Left ventricle myocardium inferior (tissue), 1 donor: ENCODE measurements at regions not wholly inside any gene's neighbourhood (a gene's known extent, or its start where the extent isn't known, plus 50 kb on each side); places are given as distances from the start of the nearest gene placed in this dataset.

ENCODE experiments used
- DNase-seq: peaks from one replicate; pipeline ENCODE4 v3.0.0-alpha.2; 2020
- H3K27ac ChIP-seq: fragments of 200-600 bp; replicated peaks from 2 replicates; pipeline ENCODE4 v1.8.0; 2021
- H3K27me3 ChIP-seq: fragments of 200-600 bp; 2 replicates; pipeline ENCODE4 v1.8.0; 2021; ENCODE audit warnings: low read depth
- H3K36me3 ChIP-seq: fragments of 200-600 bp; 2 replicates; pipeline ENCODE4 v1.8.0; 2021
- H3K4me1 ChIP-seq: fragments of 200-600 bp; 2 replicates; pipeline ENCODE4 v1.8.0; 2021
- H3K4me3 ChIP-seq: fragments of 200-600 bp; 2 replicates; pipeline ENCODE4 v1.8.0; 2021; ENCODE audit warnings: mild to moderate bottlenecking, moderate library complexity
- H3K9me3 ChIP-seq: fragments of 200-600 bp; replicated peaks from 2 replicates; pipeline ENCODE4 v1.8.0; 2021
- intact Hi-C: fragments of 100-400 bp; cut with micrococcal nuclease; formaldehyde crosslinking; loops from one replicate; pipeline ENCODE4 v1.11.0; 2022
- TF ChIP-seq, protein P1 (sequence below): fragments of 200-600 bp; IDR thresholded peaks from 2 replicates; pipeline ENCODE4 v1.8.0; 2021; ENCODE audit warnings: antibody characterized with exemption, mild to moderate bottlenecking, borderline replicate concordance
- donor health status: DM: no; HTN: yes; CAD: no; lungs with severe emphysema.

DNA sequence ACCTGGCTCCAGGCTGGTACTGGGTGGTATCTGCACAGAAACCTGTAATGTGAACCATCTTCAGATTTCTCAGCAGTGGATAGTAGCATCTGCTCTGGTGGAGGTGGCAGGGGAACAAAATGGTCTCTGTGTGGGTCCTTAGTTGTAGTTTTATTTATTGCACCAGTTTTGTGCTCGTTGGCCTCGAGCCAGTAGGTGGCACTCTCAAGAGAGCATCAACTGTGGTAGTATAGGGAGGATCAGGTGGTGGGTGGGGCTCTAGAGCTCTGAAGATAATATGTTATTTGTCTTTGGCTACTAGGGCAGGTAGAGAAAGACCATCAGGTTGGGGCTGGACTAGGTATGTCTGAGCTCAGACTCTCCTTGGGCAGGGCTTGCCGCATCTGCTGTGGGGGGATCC, 254.0 kb upstream of the GPR149 start:
- TF ChIP-seq, protein P1, sequence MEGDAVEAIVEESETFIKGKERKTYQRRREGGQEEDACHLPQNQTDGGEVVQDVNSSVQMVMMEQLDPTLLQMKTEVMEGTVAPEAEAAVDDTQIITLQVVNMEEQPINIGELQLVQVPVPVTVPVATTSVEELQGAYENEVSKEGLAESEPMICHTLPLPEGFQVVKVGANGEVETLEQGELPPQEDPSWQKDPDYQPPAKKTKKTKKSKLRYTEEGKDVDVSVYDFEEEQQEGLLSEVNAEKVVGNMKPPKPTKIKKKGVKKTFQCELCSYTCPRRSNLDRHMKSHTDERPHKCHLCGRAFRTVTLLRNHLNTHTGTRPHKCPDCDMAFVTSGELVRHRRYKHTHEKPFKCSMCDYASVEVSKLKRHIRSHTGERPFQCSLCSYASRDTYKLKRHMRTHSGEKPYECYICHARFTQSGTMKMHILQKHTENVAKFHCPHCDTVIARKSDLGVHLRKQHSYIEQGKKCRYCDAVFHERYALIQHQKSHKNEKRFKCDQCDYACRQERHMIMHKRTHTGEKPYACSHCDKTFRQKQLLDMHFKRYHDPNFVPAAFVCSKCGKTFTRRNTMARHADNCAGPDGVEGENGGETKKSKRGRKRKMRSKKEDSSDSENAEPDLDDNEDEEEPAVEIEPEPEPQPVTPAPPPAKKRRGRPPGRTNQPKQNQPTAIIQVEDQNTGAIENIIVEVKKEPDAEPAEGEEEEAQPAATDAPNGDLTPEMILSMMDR, result no peak
- H3K36me3 ChIP-seq, result no peaks in the 10 kb centered on the region
- peaks cover 27% of the 10 kb centered on the region for H3K9me3 ChIP-seq
- no peaks in the 10 kb centered on the region for H3K4me1 ChIP-seq
- H3K27me3 ChIP-seq, result no peaks in the 10 kb centered on the region
- no peak for DNase-seq
- H3K27ac ChIP-seq, result no peak overlapping the region
- intact Hi-C loops, result no loop called here
- no peak overlapping the region for H3K4me3 ChIP-seq

DNA sequence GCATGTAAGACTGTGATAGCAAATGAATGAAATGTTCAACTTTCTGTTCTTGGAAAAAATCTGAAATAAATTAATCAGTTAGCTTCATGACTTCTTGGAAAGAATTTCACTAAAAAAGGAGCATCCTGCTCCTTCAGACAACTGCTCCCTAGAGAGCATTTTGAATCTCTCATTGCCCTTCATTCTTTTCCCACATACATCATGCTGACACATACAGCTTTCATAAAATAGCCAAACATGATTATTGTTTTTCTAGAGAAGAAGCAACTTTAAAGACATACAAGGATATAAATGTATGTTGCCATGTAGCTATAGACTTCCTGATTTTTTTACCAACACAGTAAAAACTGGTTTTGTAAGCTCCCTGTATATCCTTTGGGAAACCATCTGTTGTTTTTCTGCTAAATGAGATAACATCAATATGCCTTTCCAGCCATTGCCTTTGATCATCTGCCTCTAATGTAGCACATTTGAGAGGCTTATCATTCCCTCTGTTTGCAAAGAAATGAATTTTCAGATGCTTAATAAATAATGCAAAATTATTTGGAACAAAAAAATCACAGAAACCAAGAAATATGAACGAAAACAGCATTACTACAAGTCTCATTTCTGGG, 248.2 kb upstream of the GPR149 start:
- Histone ChIP-seq H3K36me3 (no peaks in the 10 kb centered on the region), H3K9me3 (peaks cover 14% of the 10 kb centered on the region), H3K4me3 (no peak overlapping the region), H3K27me3 (no peaks in the 10 kb centered on the region), H3K27ac (no peak overlapping the region), H3K4me1 (no peaks in the 10 kb centered on the region)
- TF ChIP-seq, protein P1, result no peak
- intact Hi-C loops, result no loop called here
- DNase-seq, result no peak

DNA sequence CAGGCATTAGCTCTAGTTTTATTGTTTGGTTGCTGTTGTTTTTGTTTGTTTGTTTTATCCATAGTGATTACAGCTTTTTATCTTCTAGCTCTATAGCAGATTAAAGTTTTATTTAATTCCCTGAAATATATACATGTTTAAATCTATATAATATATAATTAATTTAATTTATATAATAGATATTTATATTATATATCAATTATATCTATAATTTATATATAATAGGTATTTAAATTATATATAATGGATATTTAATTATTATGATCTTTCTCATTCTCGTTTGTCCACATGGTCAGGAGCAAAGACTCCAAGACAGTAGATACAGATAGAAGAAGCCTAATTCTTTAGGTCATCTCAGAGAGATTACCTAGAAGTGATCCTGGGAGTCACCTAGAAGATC, 238.8 kb upstream of the GPR149 start:
- no peaks in the 10 kb centered on the region for H3K4me1 ChIP-seq
- no peak overlapping the region for H3K27ac ChIP-seq
- intact Hi-C loops, result no loop called here
- no peaks in the 10 kb centered on the region for H3K27me3 ChIP-seq
- no peaks in the 10 kb centered on the region for H3K36me3 ChIP-seq
- H3K4me3 ChIP-seq, result no peak overlapping the region
- DNase-seq, result no peak
- TF ChIP-seq, protein P1, result no peak
- H3K9me3 ChIP-seq, result peaks cover 5% of the 10 kb centered on the region

DNA sequence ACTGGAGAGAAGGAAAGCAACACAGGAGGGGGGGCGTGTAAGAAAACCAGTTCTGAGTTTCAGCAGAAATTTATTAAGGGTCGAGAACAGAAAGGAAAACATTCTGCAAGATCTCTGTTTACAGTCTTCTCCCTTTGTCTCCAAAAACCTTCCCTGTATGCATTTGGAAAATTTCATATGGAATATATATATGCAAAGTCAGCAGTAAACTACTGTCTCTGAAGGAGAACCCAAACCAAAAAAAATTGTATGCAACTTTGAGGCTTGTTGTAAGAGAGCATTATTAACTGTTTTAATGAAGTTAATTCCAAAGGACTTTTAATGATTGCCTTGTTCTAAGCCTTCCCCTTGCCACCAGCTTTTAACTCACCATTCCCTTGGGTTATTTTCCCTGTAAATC, 238.2 kb upstream of the GPR149 start:
- Histone ChIP-seq H3K4me3 (no peak overlapping the region), H3K9me3 (peaks cover 5% of the 10 kb centered on the region)
- intact Hi-C loops, result no loop called here

DNA sequence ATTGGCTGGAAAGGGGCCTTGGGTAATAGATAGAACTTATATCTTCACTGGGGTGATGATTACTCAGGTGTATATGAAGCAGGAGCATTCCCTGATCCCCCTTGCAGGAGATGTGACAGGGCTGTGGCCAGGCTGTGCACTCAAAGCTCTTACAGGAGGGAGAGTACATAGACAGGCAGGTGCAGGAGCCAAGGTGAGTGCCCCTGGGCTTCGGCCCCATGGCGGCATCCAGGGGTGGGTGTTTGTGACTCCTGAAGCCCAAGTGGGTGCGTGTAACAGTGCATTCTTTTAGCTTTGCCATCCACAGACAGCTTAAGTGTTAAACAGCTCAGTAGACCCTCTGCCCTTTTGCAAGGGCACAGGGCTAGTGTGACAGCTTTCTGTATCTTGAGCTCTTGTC, 236.6 kb upstream of the GPR149 start:
- no peaks in the 10 kb centered on the region for H3K27me3 ChIP-seq
- H3K9me3 ChIP-seq, result no peaks in the 10 kb centered on the region
- H3K36me3 ChIP-seq, result no peaks in the 10 kb centered on the region
- intact Hi-C loops, result no loop called here
- no peak overlapping the region for H3K4me3 ChIP-seq
- TF ChIP-seq, protein P1, result no peak
- H3K27ac ChIP-seq, result no peak overlapping the region
- DNase-seq, result no peak
- no peaks in the 10 kb centered on the region for H3K4me1 ChIP-seq

More for the DNA sequence above, 238.2 kb upstream of the GPR149 start:
- DNase-seq, result no peak
- H3K27ac ChIP-seq, result no peak overlapping the region
- TF ChIP-seq, protein P1, result no peak
- no peaks in the 10 kb centered on the region for H3K36me3 ChIP-seq
- no peaks in the 10 kb centered on the region for H3K27me3 ChIP-seq
- H3K4me1 ChIP-seq, result no peaks in the 10 kb centered on the region
